ENCODE measurements at regions not wholly inside any gene's neighbourhood (a gene's known extent, or its start where the extent isn't known, plus 50 kb on each side); places are given as distances from the start of the nearest gene placed in this dataset.
"Not testable (repeated sequence)": the region's sequence is repeated elsewhere in the genome, so short reads cannot be mapped to it uniquely, and the experiment has no call there.

DNA sequence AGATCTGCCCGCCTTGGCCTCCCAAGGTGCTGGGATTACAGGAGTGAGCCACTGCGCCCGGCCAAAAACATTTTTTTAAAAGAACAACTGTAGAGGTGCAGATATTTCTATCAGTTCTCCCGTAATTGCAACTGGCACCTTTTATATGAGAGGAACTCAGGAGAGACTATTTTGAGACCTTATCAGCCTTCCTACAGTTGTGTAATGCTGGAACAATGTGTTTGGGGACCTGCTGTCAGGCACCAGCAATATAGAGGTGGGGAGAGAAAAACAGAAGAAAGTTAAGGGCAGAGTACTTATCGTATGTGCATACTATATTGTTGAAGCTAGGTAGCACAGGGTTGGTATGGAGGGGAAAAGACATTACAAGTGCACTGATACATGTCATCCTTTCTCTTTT lies 343.8 kb upstream of the ANKRD30A start:
- no peaks in the 10 kb centered on the region for H3K27me3 ChIP-seq (ENCODE audit: insufficient read depth, insufficient read length)
- DNase-seq (ENCODE audit: low read depth, low spot score) = no peak
- TF ChIP-seq YY1 (IDR thresholded peaks at IDR 0.05; ENCODE audit: insufficient read depth, insufficient read length) (no peak), ZNF274 (IDR thresholded peaks at IDR 0.05; ENCODE audit: low read depth, low read length) (no peak), SUZ12 (IDR thresholded peaks at IDR 0.05; ENCODE audit: extremely low read depth, insufficient read depth, insufficient read length) (no peak)

DNA sequence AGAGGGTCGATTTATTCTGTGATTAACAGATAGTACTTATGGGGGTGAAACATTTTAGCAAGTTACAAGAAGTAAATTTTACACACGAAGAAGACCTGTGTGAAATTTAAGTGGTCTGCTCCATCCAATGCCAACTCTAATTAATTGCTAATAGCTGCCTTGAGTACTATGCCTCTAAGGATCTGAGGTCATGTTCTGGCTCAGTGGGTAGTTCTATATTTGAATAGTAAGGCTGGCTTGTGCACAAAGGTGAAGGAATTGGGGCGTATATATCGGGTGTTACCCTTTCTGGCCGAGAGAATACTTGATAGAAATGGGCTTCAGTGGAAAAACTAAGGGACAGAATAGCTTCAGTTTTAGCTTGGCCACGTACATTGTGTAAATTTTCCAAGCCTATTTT lies 345.2 kb upstream of the ANKRD30A start:
- DNase-seq (ENCODE audit: low read depth, low spot score) = no peak
- no peaks in the 10 kb centered on the region for H3K9me3 ChIP-seq (ENCODE audit: insufficient read depth, low read length)
- no peaks in the 10 kb centered on the region for H3K36me3 ChIP-seq (ENCODE audit: insufficient read depth, insufficient read length, low read length)
- H3K27me3 ChIP-seq (ENCODE audit: insufficient read depth, insufficient read length) = no peaks in the 10 kb centered on the region
- no peaks in the 10 kb centered on the region for H3K4me1 ChIP-seq (ENCODE audit: insufficient read depth, insufficient read length)
- no peak overlapping the region for H3K4me3 ChIP-seq (ENCODE audit: insufficient read length, low read depth)
- TF ChIP-seq SUZ12 (IDR thresholded peaks at IDR 0.05; ENCODE audit: extremely low read depth, insufficient read depth, insufficient read length) (no peak), YY1 (IDR thresholded peaks at IDR 0.05; ENCODE audit: insufficient read depth, insufficient read length) (no peak), ZNF274 (IDR thresholded peaks at IDR 0.05; ENCODE audit: low read depth, low read length) (no peak)
- H3K9ac ChIP-seq (ENCODE audit: insufficient read length, low read depth) = no peak overlapping the region

More for the DNA sequence above, 343.8 kb upstream of the ANKRD30A start:
- Histone ChIP-seq H3K4me3 (ENCODE audit: insufficient read length, low read depth) (no peak overlapping the region), H3K9ac (ENCODE audit: insufficient read length, low read depth) (no peak overlapping the region), H3K9me3 (ENCODE audit: insufficient read depth, low read length) (no peaks in the 10 kb centered on the region), H3K4me1 (ENCODE audit: insufficient read depth, insufficient read length) (no peaks in the 10 kb centered on the region), H3K36me3 (ENCODE audit: insufficient read depth, insufficient read length, low read length) (no peaks in the 10 kb centered on the region)

DNA sequence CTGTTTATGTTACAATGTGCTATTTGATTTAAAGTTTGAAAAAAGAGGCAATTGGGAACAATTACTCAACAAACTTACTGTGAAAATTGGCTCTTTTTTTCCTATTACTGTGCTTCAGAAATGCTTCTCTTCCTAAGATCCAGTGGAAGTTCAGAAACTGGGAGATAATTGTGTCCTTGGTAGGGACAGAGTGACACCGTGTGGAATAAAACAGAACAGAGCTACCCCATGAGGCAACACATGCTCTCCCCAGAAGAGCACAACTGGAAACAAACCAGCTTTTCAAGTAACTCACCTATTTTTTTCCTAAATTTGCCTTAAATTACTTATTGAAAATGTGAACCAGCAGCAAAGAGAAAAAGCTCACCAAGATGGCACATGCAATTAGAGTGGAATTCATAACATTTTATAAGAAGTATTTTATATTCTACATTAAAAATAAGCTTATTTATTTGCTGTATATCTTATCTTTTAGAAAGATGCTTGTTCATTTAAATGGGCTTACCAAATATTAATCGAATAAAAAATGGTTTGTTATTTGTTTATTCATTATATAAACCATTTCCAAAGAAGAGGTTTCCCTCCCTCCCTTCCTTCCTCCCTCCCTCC lies 346.1 kb upstream of the ANKRD30A start:
- Histone ChIP-seq H3K9me3 (ENCODE audit: insufficient read depth, low read length) (no peaks in the 10 kb centered on the region), H3K36me3 (ENCODE audit: insufficient read depth, insufficient read length, low read length) (no peaks in the 10 kb centered on the region), H3K4me3 (ENCODE audit: insufficient read length, low read depth) (no peak overlapping the region), H3K9ac (ENCODE audit: insufficient read length, low read depth) (no peak overlapping the region), H3K4me1 (ENCODE audit: insufficient read depth, insufficient read length) (no peaks in the 10 kb centered on the region), H3K27me3 (ENCODE audit: insufficient read depth, insufficient read length) (no peaks in the 10 kb centered on the region)
- no peak for TF ChIP-seq SUZ12 (IDR thresholded peaks at IDR 0.05; ENCODE audit: extremely low read depth, insufficient read depth, insufficient read length)
- TF ChIP-seq ZNF274 (IDR thresholded peaks at IDR 0.05; ENCODE audit: low read depth, low read length) = no peak
- TF ChIP-seq YY1 (IDR thresholded peaks at IDR 0.05; ENCODE audit: insufficient read depth, insufficient read length) = no peak
- DNase-seq (ENCODE audit: low read depth, low spot score) = peak; percentile 49

DNA sequence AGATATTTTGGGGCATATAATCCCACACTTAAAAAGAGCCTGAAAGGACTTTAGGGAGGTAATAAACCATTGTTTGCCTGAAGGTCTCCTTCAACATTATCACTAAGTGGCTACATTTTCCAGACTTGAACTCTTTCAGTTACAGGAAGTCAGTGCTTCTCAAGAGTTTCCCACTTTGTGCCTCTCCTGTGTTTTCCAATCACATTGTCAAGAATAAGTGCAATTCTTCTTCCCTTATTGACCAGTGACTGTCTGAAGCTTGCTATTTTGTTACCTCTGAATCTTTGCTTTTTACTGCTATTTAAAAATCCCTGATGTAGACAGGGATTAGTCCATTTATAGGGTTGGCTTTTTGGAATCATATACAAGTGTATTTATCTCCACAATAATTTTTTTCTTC lies 346.7 kb upstream of the ANKRD30A start:
- TF ChIP-seq YY1 (IDR thresholded peaks at IDR 0.05; ENCODE audit: insufficient read depth, insufficient read length) (no peak), ZNF274 (IDR thresholded peaks at IDR 0.05; ENCODE audit: low read depth, low read length) (no peak), SUZ12 (IDR thresholded peaks at IDR 0.05; ENCODE audit: extremely low read depth, insufficient read depth, insufficient read length) (no peak)
- H3K27me3 ChIP-seq (ENCODE audit: insufficient read depth, insufficient read length) = no peaks in the 10 kb centered on the region
- H3K4me1 ChIP-seq (ENCODE audit: insufficient read depth, insufficient read length) = no peaks in the 10 kb centered on the region
- no peaks in the 10 kb centered on the region for H3K9me3 ChIP-seq (ENCODE audit: insufficient read depth, low read length)
- DNase-seq (ENCODE audit: low read depth, low spot score) = no peak
- no peak overlapping the region for H3K9ac ChIP-seq (ENCODE audit: insufficient read length, low read depth)
- H3K36me3 ChIP-seq (ENCODE audit: insufficient read depth, insufficient read length, low read length) = no peaks in the 10 kb centered on the region
- no peak overlapping the region for H3K4me3 ChIP-seq (ENCODE audit: insufficient read length, low read depth)

DNA sequence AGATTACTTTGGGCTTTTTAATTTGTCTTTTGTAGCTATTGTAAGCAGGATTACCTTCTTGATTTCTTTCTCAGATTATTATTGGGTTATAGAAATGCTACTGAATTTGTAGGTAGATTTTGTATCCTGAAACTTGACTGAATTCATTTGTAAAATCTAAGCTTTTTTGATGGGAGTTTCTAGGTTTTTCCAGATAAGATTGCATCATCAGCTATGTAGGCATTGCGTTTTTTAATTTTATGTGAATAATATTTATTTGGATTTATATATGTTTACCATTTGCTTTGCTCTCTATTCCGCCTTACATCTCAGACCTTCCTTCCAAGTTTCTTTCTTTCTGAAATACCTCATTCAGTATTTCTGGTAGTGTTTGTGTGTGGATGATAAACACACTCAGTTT lies 351.7 kb upstream of the ANKRD30A start:
- Histone ChIP-seq H3K9me3 (ENCODE audit: insufficient read depth, low read length) (no peaks in the 10 kb centered on the region), H3K4me1 (ENCODE audit: insufficient read depth, insufficient read length) (no peaks in the 10 kb centered on the region), H3K9ac (ENCODE audit: insufficient read length, low read depth) (no peak overlapping the region), H3K36me3 (ENCODE audit: insufficient read depth, insufficient read length, low read length) (no peaks in the 10 kb centered on the region), H3K4me3 (ENCODE audit: insufficient read length, low read depth) (no peak overlapping the region), H3K27me3 (ENCODE audit: insufficient read depth, insufficient read length) (no peaks in the 10 kb centered on the region)
- DNase-seq (ENCODE audit: low read depth, low spot score) = no peak
- TF ChIP-seq SUZ12 (IDR thresholded peaks at IDR 0.05; ENCODE audit: extremely low read depth, insufficient read depth, insufficient read length) (no peak), ZNF274 (IDR thresholded peaks at IDR 0.05; ENCODE audit: low read depth, low read length) (no peak), YY1 (IDR thresholded peaks at IDR 0.05; ENCODE audit: insufficient read depth, insufficient read length) (no peak)

DNA sequence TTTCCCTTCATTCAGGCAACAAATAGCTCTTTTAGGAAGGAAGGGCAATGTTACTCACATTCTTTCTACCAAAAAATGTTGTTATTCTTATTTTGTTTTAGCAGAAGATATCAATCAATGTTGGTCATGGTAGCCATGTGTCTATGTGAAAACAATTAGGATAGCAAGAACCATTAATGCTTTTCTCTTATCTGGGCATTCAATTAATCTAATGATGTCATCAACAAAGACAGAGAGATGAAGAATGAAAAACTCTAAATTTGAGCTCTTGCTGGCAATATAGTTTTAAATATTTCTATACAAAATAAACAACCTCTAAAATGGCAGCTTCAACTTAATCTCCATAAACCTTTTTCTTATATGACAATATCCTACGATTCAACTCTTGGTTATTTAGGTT lies 353.7 kb upstream of the ANKRD30A start:
- H3K27me3 ChIP-seq (ENCODE audit: insufficient read depth, insufficient read length) = no peaks in the 10 kb centered on the region
- no peak for DNase-seq (ENCODE audit: low read depth, low spot score)
- TF ChIP-seq YY1 (IDR thresholded peaks at IDR 0.05; ENCODE audit: insufficient read depth, insufficient read length) = no peak
- no peak for TF ChIP-seq SUZ12 (IDR thresholded peaks at IDR 0.05; ENCODE audit: extremely low read depth, insufficient read depth, insufficient read length)
- TF ChIP-seq ZNF274 (IDR thresholded peaks at IDR 0.05; ENCODE audit: low read depth, low read length) = no peak
- no peaks in the 10 kb centered on the region for H3K9me3 ChIP-seq (ENCODE audit: insufficient read depth, low read length)
- no peaks in the 10 kb centered on the region for H3K4me1 ChIP-seq (ENCODE audit: insufficient read depth, insufficient read length)
- H3K9ac ChIP-seq (ENCODE audit: insufficient read length, low read depth) = no peak overlapping the region
- no peaks in the 10 kb centered on the region for H3K36me3 ChIP-seq (ENCODE audit: insufficient read depth, insufficient read length, low read length)
- no peak overlapping the region for H3K4me3 ChIP-seq (ENCODE audit: insufficient read length, low read depth)

DNA sequence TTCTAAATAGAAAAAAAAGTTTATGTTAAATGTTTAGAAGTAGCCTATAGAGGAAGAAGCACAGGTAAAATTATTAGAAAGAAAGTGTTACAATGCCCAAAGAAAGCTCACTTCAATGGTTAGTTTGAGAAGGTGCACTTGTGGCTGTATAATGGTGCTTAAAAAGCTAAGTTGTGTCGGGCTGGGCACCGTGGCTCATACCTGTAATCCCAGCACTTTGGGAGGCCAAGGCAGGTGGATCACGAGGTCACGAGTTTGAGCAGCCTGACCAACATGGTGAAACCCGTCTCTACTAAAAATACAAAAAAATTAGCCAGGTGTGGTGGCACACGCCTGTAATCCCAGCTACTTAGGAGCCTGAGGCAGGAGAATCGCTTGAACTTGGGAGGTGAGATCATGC lies 355.7 kb upstream of the ANKRD30A start:
- H3K4me3 ChIP-seq (ENCODE audit: insufficient read length, low read depth); H3K36me3 ChIP-seq (ENCODE audit: insufficient read depth, insufficient read length, low read length); H3K4me1 ChIP-seq (ENCODE audit: insufficient read depth, insufficient read length); DNase-seq (ENCODE audit: low read depth, low spot score); H3K9ac ChIP-seq (ENCODE audit: insufficient read length, low read depth); H3K9me3 ChIP-seq (ENCODE audit: insufficient read depth, low read length); H3K27me3 ChIP-seq (ENCODE audit: insufficient read depth, insufficient read length): not testable (repeated sequence)

DNA sequence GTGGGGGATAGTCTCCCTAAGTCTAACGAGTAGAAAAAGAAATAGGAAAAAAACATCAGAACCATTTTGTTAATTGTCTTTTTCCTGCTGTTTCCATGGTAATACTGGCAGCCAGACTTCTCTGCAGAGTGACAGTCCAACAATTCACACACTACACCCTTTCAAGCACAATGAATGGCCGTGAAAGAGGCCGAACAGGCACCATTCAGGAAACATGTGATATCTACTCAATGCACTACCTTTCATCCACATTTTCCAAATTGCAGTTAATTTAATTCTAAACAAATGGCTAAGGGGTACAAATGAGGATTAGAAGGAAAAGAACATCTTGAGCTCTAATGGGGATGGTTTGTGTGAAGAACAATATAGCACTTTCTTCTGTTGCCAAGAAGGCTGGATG lies 358.5 kb upstream of the ANKRD30A start:
- no peak overlapping the region for H3K4me3 ChIP-seq (ENCODE audit: insufficient read length, low read depth)
- H3K9me3 ChIP-seq (ENCODE audit: insufficient read depth, low read length) = no peaks in the 10 kb centered on the region
- no peaks in the 10 kb centered on the region for H3K36me3 ChIP-seq (ENCODE audit: insufficient read depth, insufficient read length, low read length)
- no peaks in the 10 kb centered on the region for H3K4me1 ChIP-seq (ENCODE audit: insufficient read depth, insufficient read length)
- no peak for DNase-seq (ENCODE audit: low read depth, low spot score)
- TF ChIP-seq YY1 (IDR thresholded peaks at IDR 0.05; ENCODE audit: insufficient read depth, insufficient read length) (no peak), SUZ12 (IDR thresholded peaks at IDR 0.05; ENCODE audit: extremely low read depth, insufficient read depth, insufficient read length) (no peak), ZNF274 (IDR thresholded peaks at IDR 0.05; ENCODE audit: low read depth, low read length) (no peak)
- no peak overlapping the region for H3K9ac ChIP-seq (ENCODE audit: insufficient read length, low read depth)
- no peaks in the 10 kb centered on the region for H3K27me3 ChIP-seq (ENCODE audit: insufficient read depth, insufficient read length)

Data from NT2/D1 (cell line).